GM23338 (cell line): ENCODE measurements at regions not wholly inside any gene's neighbourhood (a gene's known extent, or its start where the extent isn't known, plus 50 kb on each side); places are given as distances from the start of the nearest gene placed in this dataset.

Experiments used
- ATAC-seq: fragments of 200-7000 bp; cut with Tn5 transposase; 3 replicates; pipeline ENCODE4 v1.9.1; 2020
- DNase-seq: peaks from one replicate; pipeline ENCODE4 v3.0.0-alpha.2; 2015; ENCODE audit warnings: low spot score
- H2AFZ ChIP-seq: fragments of 200-600 bp; sonication (generic); 2 replicates; pipeline ENCODE4 v1.8.0; 2016; ENCODE audit warnings: antibody characterized with exemption, mild to moderate bottlenecking, moderate library complexity
- H3F3A ChIP-seq: fragments of 200-600 bp; sonication (generic); replicated peaks from 2 replicates; pipeline ENCODE4 v1.8.0; 2017; ENCODE audit warnings: antibody characterized with exemption, mixed run types, low read depth
- H3K27ac ChIP-seq: fragments of 200-600 bp; sonication (generic); 2 replicates; pipeline ENCODE4 v1.6.1; 2016; ENCODE audit warnings: low read depth
- H3K27me3 ChIP-seq: fragments of 200-600 bp; sonication (generic); 2 replicates; pipeline ENCODE4 v1.8.0; 2016; ENCODE audit warnings: mild to moderate bottlenecking, mixed run types, moderate library complexity; ENCODE audit not compliant: insufficient read depth
- H3K36me3 ChIP-seq: fragments of 200-600 bp; sonication (generic); 2 replicates; pipeline ENCODE4 v1.8.0; 2016; ENCODE audit warnings: mild to moderate bottlenecking; ENCODE audit not compliant: insufficient read depth
- H3K4me1 ChIP-seq: fragments of 200-600 bp; sonication (generic); 2 replicates; pipeline ENCODE4 v1.8.0; 2016; ENCODE audit warnings: mild to moderate bottlenecking, moderate library complexity; ENCODE audit not compliant: insufficient read depth
- H3K4me2 ChIP-seq: fragments of 200-600 bp; sonication (generic); 2 replicates; pipeline ENCODE4 v1.7.1; 2017; ENCODE audit warnings: mixed run types
- H3K4me3 ChIP-seq: fragments of 200-600 bp; sonication (generic); 2 replicates; pipeline ENCODE4 v1.6.1; 2016; ENCODE audit warnings: mixed run types
- H3K79me2 ChIP-seq: fragments of 200-600 bp; sonication (generic); replicated peaks from 2 replicates; pipeline ENCODE4 v1.8.0; 2017; ENCODE audit warnings: mild to moderate bottlenecking; ENCODE audit not compliant: insufficient read depth
- H3K9me2 ChIP-seq: fragments of 200-600 bp; sonication (generic); 2 replicates; pipeline ENCODE4 v1.8.0; 2017; ENCODE audit not compliant: insufficient read depth
- H4K20me1 ChIP-seq: fragments of 200-600 bp; sonication (generic); replicated peaks from 2 replicates; pipeline ENCODE4 v1.8.0; 2017; ENCODE audit warnings: mild to moderate bottlenecking; ENCODE audit not compliant: insufficient read depth
- H3K27ac Mint-ChIP-seq: 2 replicates; pipeline ENCODE4 v1.8.0; 2020; ENCODE audit warnings: inconsistent platforms, mild to moderate bottlenecking, moderate library complexity, mixed read lengths
- H3K27me3 Mint-ChIP-seq: 3 replicates; pipeline ENCODE4 v1.8.0; 2022; ENCODE audit warnings: low read depth, mild to moderate bottlenecking, moderate library complexity, mixed read lengths, inconsistent platforms; ENCODE audit not compliant: insufficient read depth, poor library complexity
- H3K36me3 Mint-ChIP-seq: 3 replicates; pipeline ENCODE4 v1.8.0; 2021; ENCODE audit warnings: low read depth, mild to moderate bottlenecking, inconsistent platforms, moderate library complexity, mixed read lengths
- H3K4me1 Mint-ChIP-seq: 3 replicates; pipeline ENCODE4 v1.8.0; 2020; ENCODE audit warnings: mild to moderate bottlenecking, inconsistent platforms, mixed read lengths
- H3K4me3 Mint-ChIP-seq: 3 replicates; pipeline ENCODE4 v1.8.0; 2021; ENCODE audit warnings: moderate library complexity, mild to moderate bottlenecking, inconsistent platforms, mixed read lengths
- H3K9me3 Mint-ChIP-seq: 3 replicates; pipeline ENCODE4 v1.8.0; 2020; ENCODE audit warnings: moderate library complexity, mild to moderate bottlenecking, inconsistent platforms, mixed read lengths
- CREB1 ChIP-seq: fragments of 250-450 bp; sonication (Bioruptor Pico); IDR thresholded peaks from 2 replicates; pipeline ENCODE4 v1.5.0; 2020; ENCODE audit warnings: low read depth, mild to moderate bottlenecking, moderate library complexity
- CTCF ChIP-seq, 2 experiments: fragments of 200-600 bp in 1 of 2; sonication (generic) in 1 of 2; conservative IDR thresholded peaks; 2 replicates each; pipeline versions ENCODE4 v1.5.1 to v1.6.1; 2016 to 2017; ENCODE audit warnings: antibody characterized with exemption in 2 of 2, low read depth in 2 of 2, mild to moderate bottlenecking in 2 of 2, moderate library complexity in 1 of 2
- EZH2 ChIP-seq: fragments of 200-600 bp; sonication (generic); IDR thresholded peaks from one replicate; pipeline ENCODE4 v1.8.0; 2017; ENCODE audit warnings: antibody characterized with exemption, mild to moderate bottlenecking, low read depth; ENCODE audit not compliant: unreplicated experiment
- EZH2phosphoT487 ChIP-seq: fragments of 200-600 bp; sonication (generic); IDR thresholded peaks from one replicate; pipeline ENCODE4 v1.8.1; 2018; ENCODE audit warnings: antibody characterized with exemption; ENCODE audit not compliant: unreplicated experiment
- JUNB ChIP-seq: IDR thresholded peaks from one replicate; pipeline ENCODE4 v1.6.1; 2016; ENCODE audit warnings: antibody characterized with exemption; ENCODE audit not compliant: unreplicated experiment
- NANOG ChIP-seq: IDR thresholded peaks from 2 replicates; pipeline ENCODE4 v1.6.1; 2016; ENCODE audit warnings: antibody characterized with exemption, borderline replicate concordance
- POLR2AphosphoS5 ChIP-seq: IDR thresholded peaks from 2 replicates; pipeline ENCODE4 v1.6.1; 2016; ENCODE audit warnings: antibody characterized with exemption, low read depth
- REST ChIP-seq: IDR thresholded peaks from one replicate; pipeline ENCODE4 v1.6.1; 2018; ENCODE audit warnings: antibody characterized with exemption; ENCODE audit not compliant: unreplicated experiment
- STAT1 ChIP-seq: IDR thresholded peaks from one replicate; pipeline ENCODE4 v1.6.1; 2016; ENCODE audit warnings: antibody characterized with exemption; ENCODE audit not compliant: unreplicated experiment
- ZNF114 ChIP-seq: fragments of 250-450 bp; sonication (Bioruptor Pico); IDR thresholded peaks from 2 replicates; pipeline ENCODE4 v1.5.0; 2020; ENCODE audit warnings: mild to moderate bottlenecking, moderate library complexity
- ZNF331 ChIP-seq: fragments of 250-450 bp; sonication (Bioruptor Pico); IDR thresholded peaks from 2 replicates; pipeline ENCODE4 v1.5.0; 2020; ENCODE audit warnings: low read depth, mild to moderate bottlenecking, moderate library complexity
- TF ChIP-seq, protein P1 (sequence below): fragments of 250-450 bp; sonication (Bioruptor Pico); IDR thresholded peaks from 2 replicates; pipeline ENCODE4 v1.5.0; 2020; ENCODE audit warnings: mild to moderate bottlenecking, moderate library complexity
- TF ChIP-seq, protein P2 (sequence below): IDR thresholded peaks from 2 replicates; pipeline ENCODE4 v1.6.1; 2016; ENCODE audit warnings: antibody characterized with exemption

GRCh38 chr2:103627301-103627700, 865.5 kb downstream of the TMEM182 start:
- H3K27me3 Mint-ChIP-seq = no peaks in the 10 kb centered on the region
- H3K27ac Mint-ChIP-seq = no peak overlapping the region

More at GRCh38 chr2:103627301-103627700, 865.5 kb downstream of the TMEM182 start:
- no peaks in the 10 kb centered on the region for H3K4me1 ChIP-seq
- TF ChIP-seq ZNF114 (no peak), JUNB (no peak), ZNF331 (CRISPR knock-in tag) (no peak), REST (no peak), STAT1 (no peak), NANOG (no peak), CREB1 (CRISPR knock-in tag) (no peak), EZH2 (no peak), CTCF (conservative IDR thresholded peaks at IDR 0.05; ENCODE audit: low read depth in 2 of 2) (no peak), POLR2AphosphoS5 (no peak), EZH2phosphoT487 (no peak)
- TF ChIP-seq, protein P1, sequence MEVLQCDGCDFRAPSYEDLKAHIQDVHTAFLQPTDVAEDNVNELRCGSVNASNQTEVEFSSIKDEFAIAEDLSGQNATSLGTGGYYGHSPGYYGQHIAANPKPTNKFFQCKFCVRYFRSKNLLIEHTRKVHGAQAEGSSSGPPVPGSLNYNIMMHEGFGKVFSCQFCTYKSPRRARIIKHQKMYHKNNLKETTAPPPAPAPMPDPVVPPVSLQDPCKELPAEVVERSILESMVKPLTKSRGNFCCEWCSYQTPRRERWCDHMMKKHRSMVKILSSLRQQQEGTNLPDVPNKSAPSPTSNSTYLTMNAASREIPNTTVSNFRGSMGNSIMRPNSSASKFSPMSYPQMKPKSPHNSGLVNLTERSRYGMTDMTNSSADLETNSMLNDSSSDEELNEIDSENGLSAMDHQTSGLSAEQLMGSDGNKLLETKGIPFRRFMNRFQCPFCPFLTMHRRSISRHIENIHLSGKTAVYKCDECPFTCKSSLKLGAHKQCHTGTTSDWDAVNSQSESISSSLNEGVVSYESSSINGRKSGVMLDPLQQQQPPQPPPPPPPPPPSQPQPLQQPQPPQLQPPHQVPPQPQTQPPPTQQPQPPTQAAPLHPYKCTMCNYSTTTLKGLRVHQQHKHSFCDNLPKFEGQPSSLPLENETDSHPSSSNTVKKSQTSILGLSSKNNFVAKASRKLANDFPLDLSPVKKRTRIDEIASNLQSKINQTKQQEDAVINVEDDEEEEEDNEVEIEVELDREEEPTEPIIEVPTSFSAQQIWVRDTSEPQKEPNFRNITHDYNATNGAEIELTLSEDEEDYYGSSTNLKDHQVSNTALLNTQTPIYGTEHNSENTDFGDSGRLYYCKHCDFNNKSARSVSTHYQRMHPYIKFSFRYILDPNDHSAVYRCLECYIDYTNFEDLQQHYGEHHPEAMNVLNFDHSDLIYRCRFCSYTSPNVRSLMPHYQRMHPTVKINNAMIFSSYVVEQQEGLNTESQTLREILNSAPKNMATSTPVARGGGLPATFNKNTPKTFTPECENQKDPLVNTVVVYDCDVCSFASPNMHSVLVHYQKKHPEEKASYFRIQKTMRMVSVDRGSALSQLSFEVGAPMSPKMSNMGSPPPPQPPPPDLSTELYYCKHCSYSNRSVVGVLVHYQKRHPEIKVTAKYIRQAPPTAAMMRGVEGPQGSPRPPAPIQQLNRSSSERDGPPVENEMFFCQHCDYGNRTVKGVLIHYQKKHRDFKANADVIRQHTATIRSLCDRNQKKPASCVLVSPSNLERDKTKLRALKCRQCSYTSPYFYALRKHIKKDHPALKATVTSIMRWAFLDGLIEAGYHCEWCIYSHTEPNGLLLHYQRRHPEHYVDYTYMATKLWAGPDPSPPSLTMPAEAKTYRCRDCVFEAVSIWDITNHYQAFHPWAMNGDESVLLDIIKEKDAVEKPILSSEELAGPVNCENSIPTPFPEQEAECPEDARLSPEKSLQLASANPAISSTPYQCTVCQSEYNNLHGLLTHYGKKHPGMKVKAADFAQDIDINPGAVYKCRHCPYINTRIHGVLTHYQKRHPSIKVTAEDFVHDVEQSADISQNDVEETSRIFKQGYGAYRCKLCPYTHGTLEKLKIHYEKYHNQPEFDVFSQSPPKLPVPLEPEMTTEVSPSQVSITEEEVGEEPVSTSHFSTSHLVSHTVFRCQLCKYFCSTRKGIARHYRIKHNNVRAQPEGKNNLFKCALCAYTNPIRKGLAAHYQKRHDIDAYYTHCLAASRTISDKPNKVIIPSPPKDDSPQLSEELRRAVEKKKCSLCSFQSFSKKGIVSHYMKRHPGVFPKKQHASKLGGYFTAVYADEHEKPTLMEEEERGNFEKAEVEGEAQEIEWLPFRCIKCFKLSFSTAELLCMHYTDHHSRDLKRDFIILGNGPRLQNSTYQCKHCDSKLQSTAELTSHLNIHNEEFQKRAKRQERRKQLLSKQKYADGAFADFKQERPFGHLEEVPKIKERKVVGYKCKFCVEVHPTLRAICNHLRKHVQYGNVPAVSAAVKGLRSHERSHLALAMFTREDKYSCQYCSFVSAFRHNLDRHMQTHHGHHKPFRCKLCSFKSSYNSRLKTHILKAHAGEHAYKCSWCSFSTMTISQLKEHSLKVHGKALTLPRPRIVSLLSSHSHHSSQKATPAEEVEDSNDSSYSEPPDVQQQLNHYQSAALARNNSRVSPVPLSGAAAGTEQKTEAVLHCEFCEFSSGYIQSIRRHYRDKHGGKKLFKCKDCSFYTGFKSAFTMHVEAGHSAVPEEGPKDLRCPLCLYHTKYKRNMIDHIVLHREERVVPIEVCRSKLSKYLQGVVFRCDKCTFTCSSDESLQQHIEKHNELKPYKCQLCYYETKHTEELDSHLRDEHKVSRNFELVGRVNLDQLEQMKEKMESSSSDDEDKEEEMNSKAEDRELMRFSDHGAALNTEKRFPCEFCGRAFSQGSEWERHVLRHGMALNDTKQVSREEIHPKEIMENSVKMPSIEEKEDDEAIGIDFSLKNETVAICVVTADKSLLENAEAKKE (CRISPR knock-in tag) = no peak
- TF ChIP-seq, protein P2, sequence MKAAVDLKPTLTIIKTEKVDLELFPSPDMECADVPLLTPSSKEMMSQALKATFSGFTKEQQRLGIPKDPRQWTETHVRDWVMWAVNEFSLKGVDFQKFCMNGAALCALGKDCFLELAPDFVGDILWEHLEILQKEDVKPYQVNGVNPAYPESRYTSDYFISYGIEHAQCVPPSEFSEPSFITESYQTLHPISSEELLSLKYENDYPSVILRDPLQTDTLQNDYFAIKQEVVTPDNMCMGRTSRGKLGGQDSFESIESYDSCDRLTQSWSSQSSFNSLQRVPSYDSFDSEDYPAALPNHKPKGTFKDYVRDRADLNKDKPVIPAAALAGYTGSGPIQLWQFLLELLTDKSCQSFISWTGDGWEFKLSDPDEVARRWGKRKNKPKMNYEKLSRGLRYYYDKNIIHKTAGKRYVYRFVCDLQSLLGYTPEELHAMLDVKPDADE = no peak
- DNase-seq (no peak), ATAC-seq (no peak)
- no peaks in the 10 kb centered on the region for H3K36me3 ChIP-seq
- H3K36me3 Mint-ChIP-seq = peaks cover under 1% of the 10 kb centered on the region; the same call in 2 of the 3 replicates
- H3K4me2 ChIP-seq = no peak overlapping the region
- H3K9me3 Mint-ChIP-seq = peaks cover 11% of the 10 kb centered on the region; the same call in 2 of the 3 replicates
- H2AFZ ChIP-seq = no peak overlapping the region
- no peak overlapping the region for H3K4me3 ChIP-seq
- no peaks in the 10 kb centered on the region for H3F3A ChIP-seq
- peaks cover 5% of the 10 kb centered on the region; the same call in 1 of the 2 replicates for H3K9me2 ChIP-seq
- H3K79me2 ChIP-seq = no peaks in the 10 kb centered on the region
- H3K27ac ChIP-seq = no peak overlapping the region
- no peaks in the 10 kb centered on the region for H3K27me3 ChIP-seq
- H4K20me1 ChIP-seq = no peaks in the 10 kb centered on the region
- no peak overlapping the region for H3K4me3 Mint-ChIP-seq
- H3K4me1 Mint-ChIP-seq = no peaks in the 10 kb centered on the region
